Midbrain (tissue), 1 donor: ENCODE measurements at regions not wholly inside any gene's neighbourhood (a gene's known extent, or its start where the extent isn't known, plus 50 kb on each side); places are given as distances from the start of the nearest gene placed in this dataset.
"Not testable (repeated sequence)": the region's sequence is repeated elsewhere in the genome, so short reads cannot be mapped to it uniquely, and the experiment has no call there.

Experiments used
- DNase-seq: peaks from one replicate; lab custom pipeline; 2025; lab: John Stamatoyannopoulos, UW

DNA sequence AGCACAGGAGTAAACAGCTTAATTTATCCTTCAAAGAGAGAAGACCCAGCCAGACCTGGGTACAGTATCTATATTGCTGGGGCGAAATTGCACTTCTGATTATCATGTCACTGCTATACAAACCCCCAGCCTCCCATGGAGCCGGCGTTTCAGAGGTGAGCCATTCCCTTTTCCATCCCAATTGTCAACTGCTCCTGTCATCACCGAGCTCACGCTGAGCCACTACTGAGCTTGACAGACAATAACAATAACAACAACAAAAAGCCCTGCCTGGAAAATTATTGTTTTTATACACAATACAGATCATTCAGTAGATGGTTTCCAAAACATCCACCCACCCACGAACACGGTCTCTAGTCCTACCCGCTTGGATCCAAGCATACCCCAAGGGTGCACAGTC lies 129.0 kb upstream of the JARID2 start:
- DNase-seq, result no peak

DNA sequence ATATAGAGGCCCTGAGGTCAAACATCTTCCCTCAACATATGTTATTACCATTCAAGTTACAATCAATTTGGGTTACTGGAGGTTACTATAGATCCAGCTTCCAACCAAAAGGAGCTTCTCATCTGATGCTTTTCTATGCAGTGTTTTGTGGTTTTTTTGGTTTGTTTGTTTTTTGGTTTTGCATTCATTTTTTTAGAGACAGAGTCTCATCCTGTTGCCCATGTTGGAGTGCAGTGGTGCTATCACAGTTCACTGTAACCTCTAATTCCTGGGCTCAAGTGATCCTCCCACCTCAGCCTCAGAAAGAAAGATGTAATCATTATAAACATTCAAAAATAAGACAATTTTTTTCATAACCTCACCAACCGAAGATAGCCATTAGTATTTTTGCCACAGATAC lies 124.4 kb upstream of the JARID2 start:
- no peak for DNase-seq

DNA sequence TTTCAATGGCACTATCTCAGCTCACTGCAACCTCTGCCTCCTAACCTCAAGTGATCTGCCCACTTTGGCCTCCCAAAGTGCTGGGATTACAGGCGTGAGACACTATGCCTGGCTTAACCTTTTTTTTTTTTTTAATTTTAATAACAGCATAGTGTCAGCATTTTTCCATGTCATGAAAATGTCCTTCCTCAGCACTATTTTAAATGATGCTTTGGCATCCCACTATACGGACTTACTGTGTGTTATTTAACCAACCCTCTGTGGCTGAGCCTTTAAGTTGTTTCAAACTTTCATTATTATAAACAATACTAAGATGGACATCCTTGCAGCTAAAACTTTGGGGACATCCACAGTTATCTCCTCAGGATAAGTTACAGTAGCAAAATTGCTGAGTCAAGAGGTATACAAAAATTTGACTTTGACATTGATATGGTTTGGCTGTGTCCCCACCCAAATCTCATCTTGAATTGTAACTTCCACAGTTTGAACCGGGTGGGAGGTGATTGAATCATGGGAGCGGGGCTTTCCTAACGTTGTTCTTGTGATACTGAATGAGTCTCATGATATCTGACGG lies 123.8 kb upstream of the JARID2 start:
- no peak for DNase-seq

DNA sequence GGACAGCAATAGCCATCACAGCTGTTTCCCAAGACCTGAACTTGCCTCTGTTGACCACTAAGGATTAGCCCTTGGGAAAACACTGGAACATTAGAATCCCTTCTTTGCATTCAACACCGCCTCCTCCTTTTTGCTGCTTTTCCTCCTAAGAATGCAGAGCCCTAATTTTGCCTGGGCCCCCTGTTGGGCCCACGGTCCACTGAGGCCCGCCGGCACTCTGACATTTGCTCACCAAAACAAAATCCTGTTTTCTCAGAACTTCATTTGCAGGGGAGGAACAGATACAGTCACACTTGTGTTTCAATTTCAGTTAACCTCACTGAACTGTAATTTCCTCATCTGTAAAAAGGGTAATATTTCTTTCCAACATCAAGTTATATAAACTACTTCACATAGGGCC lies 116.0 kb upstream of the JARID2 start:
- no peak for DNase-seq

DNA sequence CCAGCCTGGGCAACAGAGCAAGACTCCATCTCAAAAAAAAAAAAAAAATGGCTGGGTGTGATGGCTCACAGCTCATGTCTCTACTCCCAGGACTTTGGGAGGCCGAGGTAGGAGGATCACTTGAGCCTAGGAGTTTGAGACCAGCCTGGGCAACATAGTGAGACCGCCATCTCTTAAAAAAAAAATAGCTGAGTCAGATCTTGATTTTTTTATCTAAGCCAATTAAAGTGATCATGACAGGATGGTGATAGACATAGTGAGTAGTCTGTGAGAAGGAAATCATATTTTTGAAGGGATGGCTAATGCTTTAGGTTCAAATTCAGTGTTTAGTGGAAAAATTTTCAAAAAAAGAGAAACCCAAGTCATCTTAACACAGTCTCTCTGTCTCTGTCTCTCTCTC lies 114.6 kb upstream of the JARID2 start:
- DNase-seq, result no peak

DNA sequence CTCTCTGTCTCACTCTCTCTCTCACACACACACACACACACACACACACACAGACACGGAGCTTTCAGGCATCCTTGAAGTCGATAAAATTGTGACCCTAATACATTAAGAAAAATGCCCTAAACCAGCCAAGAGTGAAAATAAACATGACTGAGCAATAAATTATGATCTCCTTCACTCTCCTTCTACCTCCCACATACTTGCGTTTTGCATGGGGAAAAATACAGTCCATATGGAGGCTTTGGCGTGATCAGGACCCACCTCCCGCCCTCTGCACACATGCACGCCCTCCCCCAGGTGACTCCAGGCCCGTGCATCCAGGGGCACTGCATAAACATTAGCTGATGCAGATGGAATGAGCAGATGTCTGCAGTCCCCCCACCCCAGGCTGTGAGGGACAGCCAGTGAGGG lies 114.2 kb upstream of the JARID2 start:
- DNase-seq, result no peak

DNA sequence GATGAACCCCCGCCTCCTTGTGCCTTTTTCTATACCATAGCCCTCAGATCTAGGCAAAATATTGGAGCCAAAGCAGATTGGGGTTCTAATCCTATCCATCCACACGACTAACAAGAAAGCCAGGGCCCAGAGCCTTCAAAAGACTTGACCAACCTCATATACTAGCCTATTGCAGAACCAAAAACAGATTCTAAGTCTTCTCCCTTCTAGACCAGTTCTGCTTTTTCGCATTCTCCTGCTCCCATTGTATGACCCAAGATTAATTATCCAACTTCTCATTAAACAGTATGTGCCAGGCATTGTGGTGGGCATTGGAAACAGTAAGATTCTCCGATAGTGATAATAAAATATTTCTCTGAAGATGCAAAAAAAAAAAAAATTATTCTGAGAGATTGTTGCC lies 113.7 kb upstream of the JARID2 start:
- no peak for DNase-seq

DNA sequence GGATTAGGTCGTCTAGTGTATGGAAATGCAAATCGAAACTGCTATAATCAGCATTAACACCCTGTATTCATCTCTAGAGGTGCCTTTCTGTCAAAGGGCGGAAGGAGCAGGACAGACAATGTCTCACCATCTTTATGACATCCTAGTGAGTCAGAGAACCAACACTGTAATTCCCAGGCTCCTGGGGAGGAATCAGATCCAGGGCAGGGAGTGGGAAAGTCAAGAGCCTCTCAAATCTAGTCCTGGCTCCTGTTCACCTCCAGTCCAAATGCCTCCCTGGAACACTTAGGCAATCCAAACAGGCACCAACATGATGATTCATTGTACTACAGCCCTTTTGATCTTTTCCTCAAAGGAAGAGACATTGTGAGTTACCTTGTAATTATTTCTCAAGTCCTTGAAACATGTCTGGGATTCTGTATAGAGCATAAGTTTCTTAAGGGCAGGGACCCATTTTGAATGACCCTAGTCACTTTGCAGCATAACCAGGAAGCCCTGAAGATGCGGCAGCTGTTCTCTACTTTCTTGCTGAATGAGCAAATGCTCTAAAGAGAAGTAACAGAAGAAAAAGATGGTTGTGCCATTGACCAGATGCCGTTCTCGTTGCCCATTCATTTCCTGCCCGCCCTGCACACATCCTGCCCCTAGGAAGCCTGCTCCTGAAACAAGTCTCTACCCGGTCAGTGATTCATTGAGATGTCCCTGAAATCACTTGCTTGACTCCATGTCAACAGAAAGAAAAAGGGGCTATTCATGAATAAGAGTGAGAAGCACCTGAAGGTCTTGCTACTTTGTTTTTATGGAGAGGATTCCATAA lies 112.8 kb upstream of the JARID2 start:
- no peak for DNase-seq

DNA sequence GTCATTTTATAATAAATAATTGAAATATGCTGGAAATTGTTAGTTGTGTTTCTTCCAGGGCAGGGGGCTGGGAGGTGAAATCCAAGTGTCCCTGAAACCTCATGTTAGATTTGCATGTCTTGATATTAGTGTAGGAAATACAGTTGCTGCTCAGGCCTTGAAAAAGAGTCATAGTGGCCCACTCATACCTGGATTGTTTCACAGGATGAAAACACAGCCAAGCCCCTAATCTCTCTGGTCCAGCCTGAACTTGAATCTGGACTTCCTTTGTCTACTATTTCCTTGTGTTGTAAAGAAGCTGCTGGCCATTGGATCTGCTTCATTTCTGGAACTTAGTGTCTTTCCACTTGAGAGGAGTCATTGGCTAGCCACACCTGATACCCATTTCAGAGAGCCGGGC lies 108.8 kb upstream of the JARID2 start:
- DNase-seq, result no peak

DNA sequence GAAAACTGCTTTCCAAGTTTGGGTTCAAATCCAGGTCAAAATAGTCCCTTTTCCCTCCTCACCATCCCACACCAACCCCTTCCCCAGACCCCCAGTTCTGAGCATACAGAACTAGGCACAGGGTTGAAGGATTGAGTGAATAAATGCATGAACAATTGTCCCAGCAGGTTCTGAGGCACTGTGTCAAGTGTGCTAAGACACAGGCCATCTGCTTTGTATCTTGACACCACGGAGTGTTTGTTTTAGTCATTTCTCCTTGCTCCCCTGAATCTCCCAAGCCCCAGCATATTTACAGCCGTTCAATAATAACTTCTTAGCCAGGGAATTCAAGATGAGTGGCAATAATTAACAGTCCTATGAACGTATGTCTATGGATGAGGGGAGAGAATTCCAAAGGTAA lies 102.8 kb upstream of the JARID2 start:
- DNase-seq, result no peak

DNA sequence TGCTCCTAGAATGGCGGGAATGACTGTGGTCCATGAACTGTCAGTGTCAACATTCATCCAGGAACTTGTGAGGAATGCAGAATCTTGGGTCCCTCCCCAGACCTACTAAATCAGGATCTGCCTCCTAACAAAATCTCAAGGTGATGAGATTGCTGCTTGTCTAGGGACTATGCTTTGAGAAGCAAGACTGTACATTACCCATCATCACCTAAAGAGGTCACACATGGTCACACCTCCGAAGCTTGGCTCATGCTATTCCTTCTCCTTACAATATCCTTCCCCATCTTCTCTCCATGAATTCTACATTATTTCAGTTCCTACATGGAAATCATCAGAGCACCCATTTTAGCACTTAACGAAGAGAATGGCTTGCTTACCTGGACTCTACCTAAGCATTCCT lies 102.3 kb upstream of the JARID2 start:
- DNase-seq, result no peak

DNA sequence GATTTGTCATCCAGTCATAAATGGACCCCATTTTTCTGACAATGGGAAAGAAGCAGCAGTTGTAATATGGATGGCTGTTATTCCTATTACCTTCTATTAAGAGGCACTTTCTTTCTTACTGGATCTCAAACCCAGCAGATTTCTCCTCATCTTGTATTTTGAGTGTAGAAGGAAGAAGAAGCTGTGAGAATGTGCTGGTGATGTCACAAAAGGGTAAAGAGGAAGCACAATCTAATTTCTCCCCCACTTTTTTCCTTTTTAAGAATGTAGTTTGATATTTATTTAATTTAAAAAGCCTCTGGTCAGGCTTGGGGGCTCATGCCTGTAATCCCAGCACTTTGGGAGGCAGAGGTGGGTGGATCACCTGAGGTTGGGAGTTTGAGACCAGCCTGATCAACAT lies 100.0 kb upstream of the JARID2 start:
- no peak for DNase-seq

DNA sequence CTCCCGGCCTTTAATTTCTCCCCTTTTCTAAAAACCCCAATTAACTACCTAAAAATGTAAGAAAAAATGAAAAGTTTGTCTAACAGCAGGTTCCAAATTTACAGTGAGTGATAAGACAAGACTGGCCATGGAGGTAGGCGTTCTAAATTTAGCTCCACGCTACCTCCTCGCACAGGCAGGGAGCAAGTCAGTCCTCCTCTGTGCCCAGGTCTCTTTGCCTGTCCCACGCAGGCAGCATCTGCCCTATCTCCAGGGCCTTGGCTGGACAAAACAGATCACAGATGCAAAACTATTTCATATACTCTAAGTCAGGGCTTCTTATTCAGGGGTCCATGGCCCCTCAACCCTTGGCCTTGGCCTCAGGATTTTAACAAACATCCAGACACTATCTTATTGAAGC lies 98.0 kb upstream of the JARID2 start:
- no peak for DNase-seq

DNA sequence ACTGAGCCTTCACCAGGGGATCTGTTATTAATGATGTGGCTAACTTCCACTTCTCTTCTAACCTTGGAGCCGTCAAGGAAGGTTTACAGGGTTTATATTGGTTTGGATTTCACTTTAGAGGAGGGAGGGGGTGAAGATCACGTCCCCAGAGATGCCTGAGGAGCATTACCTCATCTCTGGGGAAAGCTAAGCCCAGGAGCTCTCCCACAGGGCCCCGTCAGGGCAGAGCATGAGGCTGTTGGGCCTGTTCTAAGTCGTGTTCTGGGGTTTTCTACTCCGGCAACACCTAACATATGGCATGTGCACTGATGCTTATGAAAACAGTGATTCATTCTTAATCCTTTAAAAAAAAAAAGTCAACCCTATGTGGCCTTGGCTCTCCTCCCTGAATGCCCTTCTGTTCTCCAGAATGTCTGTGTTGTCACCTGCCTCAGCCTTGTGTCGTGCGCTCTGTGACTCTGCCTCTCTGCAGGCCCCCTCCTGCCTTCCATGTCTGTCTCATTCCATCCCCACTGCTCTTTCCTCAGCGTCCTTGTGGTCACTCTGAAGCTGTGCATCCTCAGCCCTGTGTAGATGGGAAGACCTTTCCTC lies 97.4 kb upstream of the JARID2 start:
- no peak for DNase-seq

DNA sequence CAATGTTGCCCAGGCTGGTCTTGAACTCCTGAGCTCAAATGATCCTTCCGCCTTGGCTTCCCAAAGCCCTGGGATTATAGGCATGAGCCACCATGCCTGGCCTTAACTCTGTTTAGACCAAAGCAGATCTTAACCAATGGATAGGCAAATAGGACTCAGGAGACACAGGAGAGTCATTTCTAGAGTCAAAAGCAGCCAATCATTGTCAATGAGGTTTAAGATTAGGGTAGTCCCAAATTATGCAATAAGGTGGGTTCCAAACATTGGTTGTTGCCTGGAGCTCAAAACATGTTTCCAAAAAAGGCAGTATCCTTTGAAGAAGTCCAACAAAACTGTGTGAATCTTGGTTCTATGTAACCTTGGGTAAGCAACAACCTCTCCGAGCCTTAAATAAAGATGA lies 95.7 kb upstream of the JARID2 start:
- DNase-seq, result no peak

DNA sequence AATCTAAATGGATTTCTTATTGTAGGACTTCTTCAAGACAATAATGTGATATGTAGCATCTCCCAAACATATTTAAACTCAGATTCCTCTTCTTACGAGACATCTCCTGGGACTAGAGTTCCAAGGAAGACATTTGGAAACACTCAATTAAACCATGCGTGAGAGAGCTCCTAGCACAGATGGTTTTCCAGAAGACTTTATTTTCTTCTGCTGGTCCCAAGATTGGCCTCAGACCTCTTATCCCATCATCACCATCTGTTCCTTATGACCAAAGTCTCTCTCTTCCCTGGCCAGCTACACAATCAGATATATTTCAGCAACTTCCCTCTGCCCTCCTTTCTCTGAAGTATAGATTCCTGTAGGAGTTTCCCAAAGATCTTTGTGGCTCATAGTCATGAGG lies 93.2 kb upstream of the JARID2 start:
- DNase-seq, result no peak

DNA sequence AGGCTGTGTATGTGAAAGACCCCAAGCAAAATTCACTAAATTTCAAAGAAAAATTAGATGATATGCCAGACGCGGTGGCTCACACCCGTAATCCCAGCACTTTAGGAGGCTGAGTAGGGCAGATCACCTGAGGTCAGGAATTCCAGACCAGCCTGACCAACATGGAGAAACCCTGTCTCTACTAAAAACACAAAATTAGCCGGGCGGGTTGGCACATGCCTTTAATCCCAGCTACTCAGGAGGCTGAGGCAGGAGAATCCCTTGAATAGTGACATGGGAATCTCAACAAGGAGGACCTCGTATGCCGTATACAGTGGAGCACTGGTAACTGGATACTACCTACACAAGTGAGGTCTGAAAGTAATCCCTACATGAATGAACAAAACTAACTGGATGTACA lies 92.7 kb upstream of the JARID2 start:
- DNase-seq, result no peak

DNA sequence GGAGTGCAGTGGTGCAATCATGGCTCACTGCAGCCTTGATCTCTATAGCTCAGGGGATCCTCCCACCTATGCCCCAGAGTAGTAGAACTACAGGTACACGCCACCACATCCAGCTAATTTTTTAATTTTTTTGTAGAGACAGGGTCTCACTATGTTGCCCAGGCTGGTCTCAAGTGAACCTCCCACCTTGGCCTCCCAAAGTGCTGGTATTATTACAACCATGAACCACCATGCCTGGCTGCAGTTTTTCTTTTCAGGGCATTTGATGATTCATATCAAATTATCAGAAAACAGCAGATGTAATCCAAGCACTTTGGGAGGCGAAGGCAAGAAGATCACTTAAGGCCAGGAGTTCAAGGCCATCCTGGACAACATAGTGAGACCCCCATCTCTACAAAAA lies 88.4 kb upstream of the JARID2 start:
- no peak for DNase-seq

DNA sequence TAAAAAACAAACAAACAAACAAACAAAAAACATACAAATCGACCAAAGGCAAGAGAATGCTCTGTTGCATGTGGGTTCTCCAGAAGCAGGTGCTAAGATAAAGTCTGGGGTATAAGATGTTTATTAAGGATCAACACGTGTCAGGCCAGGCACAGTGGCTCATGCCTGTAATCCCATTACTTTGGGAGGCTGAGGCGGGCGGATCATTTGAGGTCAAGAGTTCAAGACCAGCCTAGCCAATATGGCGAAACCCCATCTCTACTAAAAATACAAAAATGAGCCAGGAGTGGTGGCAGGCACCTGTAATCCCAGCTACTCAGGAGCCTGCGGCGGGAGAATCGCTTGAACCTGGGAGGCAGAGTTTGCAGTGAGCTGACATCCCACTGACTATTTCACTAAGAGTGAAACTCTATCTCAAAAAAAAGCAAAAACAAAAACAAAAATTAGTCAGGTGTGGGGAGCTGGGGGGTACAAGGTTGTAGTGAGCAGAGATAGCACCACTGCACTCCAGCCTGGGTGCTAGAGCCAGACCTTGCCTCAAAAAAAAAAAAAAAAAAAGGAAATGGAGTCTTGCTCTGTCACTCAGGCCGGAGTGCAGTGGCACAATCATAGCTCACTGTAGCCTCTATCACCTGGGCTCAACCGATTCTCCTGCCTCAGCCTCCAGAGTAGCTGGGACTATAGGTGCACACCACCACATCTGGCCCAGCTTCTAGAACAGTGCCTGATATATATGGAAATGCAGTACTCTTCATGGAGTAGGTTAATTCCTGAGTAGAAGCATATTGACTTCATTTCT lies 86.8 kb upstream of the JARID2 start:
- DNase-seq, result no peak

DNA sequence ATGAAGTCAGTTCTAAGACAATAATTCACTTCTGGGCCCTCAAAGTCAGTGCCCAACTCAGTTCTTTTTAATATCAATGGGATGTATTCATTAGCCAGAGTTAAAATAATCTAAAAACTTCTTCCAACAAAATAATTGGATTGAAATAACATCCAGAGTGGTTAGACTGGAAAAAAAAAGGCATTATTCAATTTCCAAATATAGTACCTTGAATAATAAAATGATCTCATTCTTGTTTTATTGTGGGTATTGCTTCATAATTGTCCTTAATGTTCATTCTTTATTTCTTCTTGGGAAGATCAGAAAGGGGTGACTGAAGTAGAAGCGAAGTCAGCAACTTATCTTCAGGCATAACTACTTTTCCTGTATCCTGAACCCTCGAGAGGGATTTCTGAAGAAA lies 85.1 kb upstream of the JARID2 start:
- no peak for DNase-seq

DNA sequence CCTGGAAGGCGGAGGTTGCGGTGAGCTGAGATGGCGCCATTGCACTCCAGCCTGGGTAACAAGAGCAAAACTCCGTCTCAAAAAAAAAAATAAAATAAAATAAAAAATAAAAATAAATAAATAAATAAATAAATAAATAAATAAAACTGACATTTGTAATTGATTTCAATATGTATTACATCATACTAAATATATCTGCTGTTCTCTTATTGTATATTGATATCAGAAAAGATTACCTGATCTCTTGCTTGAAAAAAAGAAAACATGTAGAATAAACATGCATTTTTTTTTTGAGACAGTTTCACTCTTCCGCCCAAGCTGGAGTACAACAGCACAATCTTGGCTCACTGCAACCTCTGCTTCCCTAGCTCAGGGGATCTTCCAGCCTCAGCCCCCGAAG lies 81.0 kb upstream of the JARID2 start:
- DNase-seq, result not testable (repeated sequence)

DNA sequence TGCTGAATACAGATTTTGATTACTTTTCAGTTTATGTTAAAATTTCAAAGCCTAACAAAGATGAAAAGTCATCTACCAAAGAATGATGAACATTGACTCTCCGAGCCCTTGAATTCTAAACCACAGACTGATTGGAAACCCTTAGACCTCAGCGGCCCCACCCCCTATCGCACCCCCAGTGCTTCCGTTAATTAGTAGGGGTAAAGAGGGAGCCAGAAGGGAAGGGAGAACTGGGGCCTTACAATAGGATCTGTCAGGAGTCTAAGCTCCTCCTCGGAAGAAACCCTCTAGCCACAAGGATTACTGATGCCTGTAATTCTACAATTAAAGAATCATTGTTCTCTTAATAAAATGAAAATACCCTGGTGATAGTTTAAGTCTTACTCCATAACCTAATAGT lies 79.7 kb upstream of the JARID2 start:
- no peak for DNase-seq

DNA sequence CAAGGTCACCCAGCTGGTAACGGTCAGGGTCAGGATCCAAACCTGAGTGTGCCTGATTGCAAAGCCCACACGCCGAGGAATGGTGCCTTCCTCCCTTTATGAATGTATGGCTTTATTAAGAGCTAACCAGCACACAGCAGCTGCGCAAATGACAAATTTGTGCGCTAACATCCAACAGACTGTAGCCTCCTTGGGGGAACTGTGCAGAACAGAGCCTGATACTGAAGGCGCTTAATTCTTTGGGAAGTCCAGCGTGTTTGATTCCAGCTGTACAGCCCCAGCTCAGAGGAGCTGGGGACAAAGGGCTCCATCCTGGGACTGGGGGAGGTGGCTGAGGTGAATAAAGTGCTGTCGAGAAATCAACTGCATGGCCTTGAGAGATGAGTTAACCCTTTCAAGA lies 75.7 kb upstream of the JARID2 start:
- DNase-seq, result no peak
